SH-SY5Y (cell line): ENCODE measurements at regions not wholly inside any gene's neighbourhood (a gene's known extent, or its start where the extent isn't known, plus 50 kb on each side); places are given as distances from the start of the nearest gene placed in this dataset.

ENCODE experiments used
- GATA2 ChIP-seq: IDR thresholded peaks from 2 replicates; pipeline ENCODE4 v1.6.1; 2011; ENCODE audit warnings: mild to moderate bottlenecking, low read depth, low read length
- GATA3 ChIP-seq: IDR thresholded peaks from 2 replicates; pipeline ENCODE4 v1.6.1; 2011; ENCODE audit warnings: low read depth, mild to moderate bottlenecking, low read length, moderate library complexity

DNA sequence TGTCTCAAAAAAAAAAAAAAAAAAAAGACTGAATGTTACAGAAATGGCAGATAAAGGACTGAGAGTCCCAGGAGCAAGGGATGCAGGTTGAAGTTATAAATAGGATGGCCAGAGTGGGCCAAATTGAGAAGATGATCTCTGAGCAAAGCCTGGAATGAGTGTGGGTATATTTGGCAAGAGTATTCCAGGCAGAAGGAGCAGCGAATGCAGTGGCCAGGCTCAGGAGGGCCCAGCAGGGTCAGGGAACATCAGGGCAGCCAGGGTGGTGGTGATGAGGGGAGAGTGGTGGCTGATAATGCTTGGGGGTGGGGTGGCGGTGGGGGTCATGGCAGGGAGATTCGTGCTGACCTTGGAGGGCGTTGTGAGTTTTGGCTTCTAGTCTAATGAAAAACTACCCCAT, 141.3 kb upstream of the AGAP1 start:
- TF ChIP-seq GATA2 (no peak), GATA3 (no peak)
